ENCODE measurements at regions not wholly inside any gene's neighbourhood (a gene's known extent, or its start where the extent isn't known, plus 50 kb on each side); places are given as distances from the start of the nearest gene placed in this dataset.

DNA sequence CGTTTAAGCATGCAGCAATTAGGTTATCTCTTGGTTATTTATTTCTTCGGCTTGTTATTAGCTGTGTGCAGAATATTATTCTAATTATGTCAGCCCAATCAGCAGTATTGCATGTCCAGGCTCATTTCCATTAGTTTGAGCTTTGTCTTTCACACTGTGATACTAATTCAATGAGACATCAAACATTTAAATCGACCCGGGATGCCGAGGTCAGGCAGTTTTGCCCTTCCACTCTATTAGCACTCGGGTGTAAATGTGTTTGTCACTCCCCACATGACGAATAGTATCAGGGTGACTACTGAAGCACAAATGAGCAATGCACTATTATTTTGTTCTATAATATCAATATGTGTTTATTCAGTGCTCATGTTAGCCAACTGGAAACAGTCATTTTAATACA, 170.9 kb downstream of the ANXA2 start:
- no peak for DNase-seq (ENCODE audit: extremely low spot score)
- Histone ChIP-seq H3K9me3 (no peaks in the 10 kb centered on the region), H3K27me3 (peaks cover 0 to 6% (median 0%) of the 10 kb centered on the region in 4 donors), H3K4me1 (no peaks in the 10 kb centered on the region), H3K27ac (replicated peaks in 1 of 4) (no peak overlapping the region), H3K36me3 (no peaks in the 10 kb centered on the region), H3K4me3 (no peak overlapping the region)
- intact Hi-C loops (cut with DNase I), result no loop called here
- TF ChIP-seq EP300 (IDR thresholded peaks at IDR 0.05), result no peak
- TF ChIP-seq POLR2AphosphoS5 (IDR thresholded peaks at IDR 0.05), result no peak
- TF ChIP-seq, protein P1, sequence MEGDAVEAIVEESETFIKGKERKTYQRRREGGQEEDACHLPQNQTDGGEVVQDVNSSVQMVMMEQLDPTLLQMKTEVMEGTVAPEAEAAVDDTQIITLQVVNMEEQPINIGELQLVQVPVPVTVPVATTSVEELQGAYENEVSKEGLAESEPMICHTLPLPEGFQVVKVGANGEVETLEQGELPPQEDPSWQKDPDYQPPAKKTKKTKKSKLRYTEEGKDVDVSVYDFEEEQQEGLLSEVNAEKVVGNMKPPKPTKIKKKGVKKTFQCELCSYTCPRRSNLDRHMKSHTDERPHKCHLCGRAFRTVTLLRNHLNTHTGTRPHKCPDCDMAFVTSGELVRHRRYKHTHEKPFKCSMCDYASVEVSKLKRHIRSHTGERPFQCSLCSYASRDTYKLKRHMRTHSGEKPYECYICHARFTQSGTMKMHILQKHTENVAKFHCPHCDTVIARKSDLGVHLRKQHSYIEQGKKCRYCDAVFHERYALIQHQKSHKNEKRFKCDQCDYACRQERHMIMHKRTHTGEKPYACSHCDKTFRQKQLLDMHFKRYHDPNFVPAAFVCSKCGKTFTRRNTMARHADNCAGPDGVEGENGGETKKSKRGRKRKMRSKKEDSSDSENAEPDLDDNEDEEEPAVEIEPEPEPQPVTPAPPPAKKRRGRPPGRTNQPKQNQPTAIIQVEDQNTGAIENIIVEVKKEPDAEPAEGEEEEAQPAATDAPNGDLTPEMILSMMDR (IDR thresholded peaks at IDR 0.05), result no peak
- no peak for TF ChIP-seq POLR2A (IDR thresholded peaks at IDR 0.05; ENCODE audit: low read depth)
- 57% methylated on average over 7 of the region's 7 CpGs for WGBS

DNA sequence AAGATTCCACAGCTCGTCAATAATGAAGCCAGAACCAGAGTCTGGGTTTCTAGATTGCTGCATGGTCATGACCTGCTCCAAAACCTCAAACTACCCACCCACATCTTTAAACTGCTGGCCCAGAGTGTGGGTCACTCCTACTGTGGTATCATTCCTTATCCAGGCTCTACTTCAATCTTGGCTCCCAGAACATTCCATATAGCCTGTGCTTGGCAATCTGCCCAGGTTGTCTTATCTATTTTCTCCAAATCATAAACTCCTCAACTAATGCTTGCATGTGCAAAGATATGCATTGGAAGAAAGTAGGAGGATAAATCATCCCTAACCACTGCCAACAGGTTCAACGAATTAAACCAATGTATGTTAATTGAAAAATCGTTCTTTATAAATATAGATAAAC, 169.7 kb downstream of the ANXA2 start:
- Histone ChIP-seq H3K36me3 (no peaks in the 10 kb centered on the region), H3K27ac (replicated peaks in 1 of 4) (no peak overlapping the region), H3K4me1 (no peaks in the 10 kb centered on the region), H3K27me3 (peaks cover 0 to 8% (median 0%) of the 10 kb centered on the region in 4 donors), H3K4me3 (no peak overlapping the region), H3K9me3 (no peaks in the 10 kb centered on the region)
- WGBS, result 59% methylated on average over 3 of the region's 3 CpGs
- TF ChIP-seq, protein P1 (IDR thresholded peaks at IDR 0.05), result no peak
- no peak for TF ChIP-seq EP300 (IDR thresholded peaks at IDR 0.05)
- no peak for TF ChIP-seq POLR2AphosphoS5 (IDR thresholded peaks at IDR 0.05)
- TF ChIP-seq POLR2A (IDR thresholded peaks at IDR 0.05; ENCODE audit: low read depth), result no peak
- intact Hi-C loops (cut with DNase I), result no loop called here
- no peak for DNase-seq (ENCODE audit: extremely low spot score)

DNA sequence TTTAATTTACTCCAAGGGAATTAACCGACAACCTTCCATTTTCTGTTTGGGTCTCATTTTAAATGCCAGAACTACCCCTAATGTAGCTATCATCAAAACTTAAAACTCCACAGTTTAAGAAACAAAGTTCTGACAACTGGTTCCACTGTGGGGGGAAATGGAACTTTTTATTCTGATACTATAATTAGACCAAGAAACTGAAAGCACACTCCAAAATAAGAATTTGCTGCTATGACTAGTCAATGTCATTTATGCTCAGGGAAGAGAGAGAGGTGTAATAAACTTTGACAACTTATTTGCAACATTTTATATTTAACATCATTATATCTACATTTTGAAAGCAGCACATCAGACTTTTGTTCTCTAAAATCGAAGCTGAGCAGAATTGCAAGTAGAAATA, 169.2 kb downstream of the ANXA2 start:
- intact Hi-C loops (cut with DNase I), result no loop called here
- H3K36me3 ChIP-seq, result no peaks in the 10 kb centered on the region
- H3K9me3 ChIP-seq, result no peaks in the 10 kb centered on the region
- H3K4me3 ChIP-seq, result no peak overlapping the region
- DNase-seq (ENCODE audit: extremely low spot score), result no peak
- H3K27me3 ChIP-seq, result peaks cover 0 to 8% (median 0%) of the 10 kb centered on the region in 4 donors
- H3K27ac ChIP-seq (replicated peaks in 1 of 4), result no peak overlapping the region
- no peaks in the 10 kb centered on the region for H3K4me1 ChIP-seq
- 67% methylated on average over 2 of the region's 2 CpGs for WGBS
- no peak for TF ChIP-seq POLR2A (IDR thresholded peaks at IDR 0.05; ENCODE audit: low read depth)
- TF ChIP-seq, protein P1 (IDR thresholded peaks at IDR 0.05), result no peak
- TF ChIP-seq EP300 (IDR thresholded peaks at IDR 0.05), result no peak
- TF ChIP-seq POLR2AphosphoS5 (IDR thresholded peaks at IDR 0.05), result no peak

DNA sequence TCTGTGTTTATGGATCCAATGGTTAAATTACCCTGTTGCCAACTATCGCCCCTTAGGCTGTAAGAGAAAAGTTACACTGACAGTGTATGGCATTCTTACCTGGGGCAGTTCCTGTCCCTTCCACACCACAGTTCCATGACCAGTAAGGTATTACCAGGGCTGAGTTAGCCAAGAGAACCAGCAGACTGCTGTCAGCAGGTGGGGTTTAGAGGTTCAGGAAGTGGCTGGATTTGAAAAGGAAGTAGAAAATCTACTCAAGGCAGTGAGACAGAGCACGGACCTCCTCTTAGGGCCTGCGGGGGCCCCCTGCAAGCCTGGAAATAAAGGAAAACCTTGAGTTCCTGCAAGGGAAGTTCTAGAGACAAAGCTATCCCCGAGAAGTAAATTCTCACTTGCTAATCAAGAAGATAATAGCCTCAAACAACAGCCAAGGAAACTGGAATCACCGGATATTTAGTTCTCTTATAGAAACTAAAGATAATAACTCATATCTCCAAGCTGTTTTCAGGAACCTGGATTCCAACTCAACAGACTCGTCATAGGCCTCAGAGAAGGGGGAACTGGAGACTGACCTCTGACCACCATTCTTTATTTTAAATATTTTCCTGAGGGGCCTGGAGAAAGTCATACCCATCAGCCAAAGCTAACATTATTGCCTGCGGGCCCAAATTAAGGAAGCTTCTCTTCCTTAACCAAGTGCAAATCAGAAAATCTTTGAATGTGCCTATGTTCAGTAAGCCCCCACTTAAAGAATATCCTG, 161.7 kb downstream of the ANXA2 start:
- intact Hi-C loops (cut with DNase I), result no loop called here
- TF ChIP-seq POLR2A (IDR thresholded peaks at IDR 0.05; ENCODE audit: low read depth) (no peak), POLR2AphosphoS5 (IDR thresholded peaks at IDR 0.05) (no peak), EP300 (IDR thresholded peaks at IDR 0.05) (no peak)
- TF ChIP-seq, protein P1 (IDR thresholded peaks at IDR 0.05), result no peak
- no peaks in the 10 kb centered on the region for H3K4me1 ChIP-seq
- H3K4me3 ChIP-seq, result no peak overlapping the region
- DNase-seq (ENCODE audit: extremely low spot score), result no peak
- no peaks in the 10 kb centered on the region for H3K36me3 ChIP-seq
- H3K27ac ChIP-seq (replicated peaks in 1 of 4), result no peak overlapping the region
- H3K27me3 ChIP-seq, result peaks cover 0 to 20% (median 0%) of the 10 kb centered on the region in 4 donors
- WGBS, result 40% methylated on average over 7 of the region's 7 CpGs
- H3K9me3 ChIP-seq, result no peaks in the 10 kb centered on the region
